Aorta (tissue), 5 donors: ENCODE measurements at regions not wholly inside any gene's neighbourhood (a gene's known extent, or its start where the extent isn't known, plus 50 kb on each side); places are given as distances from the start of the nearest gene placed in this dataset.

Experiments
- ATAC-seq: fragments of 200-7000 bp; cut with Tn5 transposase; one replicate; pipeline ENCODE4 v1.9.1; 2022; ENCODE audit warnings: moderate library complexity; ENCODE audit not compliant: low FRiP score
- DNase-seq, 2 donors: peaks; one replicate each; pipeline ENCODE4 v3.0.0-alpha.2; 2020
- H3K27ac ChIP-seq, 2 donors: one replicate each; pipeline ENCODE4 v1.5.1; 2013; ENCODE audit warnings: low read length in 2 of 2, mild to moderate bottlenecking in 2 of 2, moderate library complexity in 2 of 2, control low read depth in 1 of 2, inconsistent platforms in 1 of 2, low read depth in 1 of 2
- H3K27me3 ChIP-seq, 2 donors: one replicate each; pipeline ENCODE4 v1.6.1; 2013; ENCODE audit warnings: control low read depth in 1 of 2, low read length in 1 of 2, mild to moderate bottlenecking in 1 of 2, moderate library complexity in 1 of 2; ENCODE audit not compliant: insufficient read depth in 2 of 2, control insufficient read depth in 1 of 2
- H3K36me3 ChIP-seq, 2 donors: one replicate each; pipeline ENCODE4 v1.6.1; 2013; ENCODE audit warnings: control low read depth in 1 of 2, low read length in 1 of 2, mild to moderate bottlenecking in 1 of 2; ENCODE audit not compliant: insufficient read depth in 2 of 2, control insufficient read depth in 1 of 2
- H3K4me1 ChIP-seq, 2 donors: one replicate each; pipeline ENCODE4 v1.6.1; 2013; ENCODE audit warnings: low read length in 2 of 2, control low read depth in 1 of 2, mild to moderate bottlenecking in 1 of 2, moderate library complexity in 1 of 2; ENCODE audit not compliant: insufficient read depth in 2 of 2, control insufficient read depth in 1 of 2
- H3K4me3 ChIP-seq, 2 donors: one replicate each; pipeline ENCODE4 v1.5.1; 2013; ENCODE audit warnings: low read length in 2 of 2, control low read depth in 1 of 2, mild to moderate bottlenecking in 1 of 2
- H3K9me3 ChIP-seq: one replicate; pipeline ENCODE4 v1.6.1; 2013; ENCODE audit warnings: mild to moderate bottlenecking, low read length; ENCODE audit not compliant: control insufficient read depth
- WGBS, 2 donors: extraction: QIAGEN DNeasy Blood & Tissue Kit; methylation state at CpG; one replicate each; pipeline ENCODE4 v1.1.7; 2013; 5-methylcytosine and 5-hydroxymethylcytosine counted together
- intact Hi-C, 2 donors: fragments of 100-400 bp; cut with DNase I; formaldehyde crosslinking; loops; one replicate each; pipeline versions ENCODE4 v1.14.2 to v1.15.0; 2022
- donor health status: healthy with polysubstance abuse.
- donor health status: Bipolar disorder and iron deficiency.
- donor health status: DM: no; HTN: no; CAD: no.
- donor health status: DM: no; HTN: no; CAD: no.
- donor health status: DM: yes; HTN: yes; CAD: no.

GRCh38 chr10:78894089-78894840 is 174.5 kb upstream of the ZMIZ1 start:
- Histone ChIP-seq H3K27ac (no peak overlapping the region), H3K27me3 (no peaks in the 10 kb centered on the region), H3K4me1 (no peaks in the 10 kb centered on the region), H3K9me3 (no peaks in the 10 kb centered on the region), H3K4me3 (no peak overlapping the region), H3K36me3 (no peaks in the 10 kb centered on the region)
- intact Hi-C loops, result no loop called here
- 95 to 97% methylated on average over 12 of the region's 12 CpGs for WGBS, 2 donors
- ATAC-seq, result no peak
- DNase-seq, result no peak

- Histone ChIP-seq H3K36me3 (no peaks in the 10 kb centered on the region), H3K27me3 (no peaks in the 10 kb centered on the region), H3K27ac (no peak overlapping the region), H3K9me3 (no peaks in the 10 kb centered on the region), H3K4me3 (no peak overlapping the region), H3K4me1 (no peaks in the 10 kb centered on the region)
- DNase-seq (no peak), ATAC-seq (no peak)
- intact Hi-C loops, result no loop called here
- WGBS, 2 donors, result 91 to 96% methylated on average over 3 of the region's 3 CpGs
Observed at GRCh38 chr10:78894841-78895195, 173.9 kb upstream of the ZMIZ1 start.

- no peak for ATAC-seq
- Histone ChIP-seq H3K9me3 (no peaks in the 10 kb centered on the region), H3K4me3 (no peak overlapping the region), H3K36me3 (no peaks in the 10 kb centered on the region), H3K27ac (no peak overlapping the region), H3K4me1 (no peaks in the 10 kb centered on the region), H3K27me3 (no peaks in the 10 kb centered on the region)
- intact Hi-C loops, result no loop called here
- WGBS, 2 donors, result 96 to 99% methylated on average over 8 of the region's 8 CpGs
- DNase-seq, result no peak
Observed at GRCh38 chr10:78895469-78895868, 173.3 kb upstream of the ZMIZ1 start.

GRCh38 chr10:78896159-78896928 is 172.4 kb upstream of the ZMIZ1 start:
- H3K4me3 ChIP-seq, result no peak overlapping the region
- no peak for DNase-seq
- no peaks in the 10 kb centered on the region for H3K36me3 ChIP-seq
- H3K27ac ChIP-seq, result no peak overlapping the region
- ATAC-seq, result no peak
- 87 to 88% methylated on average over 12 of the region's 12 CpGs for WGBS, 2 donors
- no peaks in the 10 kb centered on the region for H3K9me3 ChIP-seq
- H3K27me3 ChIP-seq, result no peaks in the 10 kb centered on the region
- H3K4me1 ChIP-seq, result no peaks in the 10 kb centered on the region
- intact Hi-C loops, result no loop called here

- no peaks in the 10 kb centered on the region for H3K36me3 ChIP-seq
- H3K4me3 ChIP-seq, result no peak overlapping the region
- no peaks in the 10 kb centered on the region for H3K4me1 ChIP-seq
- H3K27me3 ChIP-seq, result no peaks in the 10 kb centered on the region
- intact Hi-C loops, result no loop called here
- 96% methylated on average over 13 of the region's 13 CpGs for WGBS, 2 donors
- no peaks in the 10 kb centered on the region for H3K9me3 ChIP-seq
- ATAC-seq (no peak), DNase-seq (no peak)
- H3K27ac ChIP-seq, result no peak overlapping the region
Observed at GRCh38 chr10:78898341-78899097, 170.2 kb upstream of the ZMIZ1 start.

- Histone ChIP-seq H3K27ac (no peak overlapping the region), H3K4me1 (no peaks in the 10 kb centered on the region), H3K4me3 (no peak overlapping the region), H3K9me3 (no peaks in the 10 kb centered on the region), H3K27me3 (no peaks in the 10 kb centered on the region), H3K36me3 (no peaks in the 10 kb centered on the region)
- intact Hi-C loops, result no loop called here
- 93% methylated on average over 7 of the region's 7 CpGs for WGBS, 2 donors
- DNase-seq, result no peak
- no peak for ATAC-seq
Observed at GRCh38 chr10:78899098-78899754, 169.5 kb upstream of the ZMIZ1 start.

GRCh38 chr10:78899996-78900714 is 168.6 kb upstream of the ZMIZ1 start:
- peak; percentile 69 for ATAC-seq
- DNase-seq, result peak in 1 of 2 donors; percentile 61

More at GRCh38 chr10:78899996-78900714, 168.6 kb upstream of the ZMIZ1 start:
- Histone ChIP-seq H3K4me1 (no peaks in the 10 kb centered on the region), H3K27ac (no peak overlapping the region), H3K4me3 (no peak overlapping the region), H3K27me3 (no peaks in the 10 kb centered on the region), H3K36me3 (no peaks in the 10 kb centered on the region), H3K9me3 (no peaks in the 10 kb centered on the region)
- WGBS, 2 donors, result 68 to 71% methylated on average over 11 of the region's 11 CpGs
- intact Hi-C loops, result no loop called here
